Glutamatergic neuron (in vitro differentiated cells): ENCODE measurements at regions not wholly inside any gene's neighbourhood (a gene's known extent, or its start where the extent isn't known, plus 50 kb on each side); places are given as distances from the start of the nearest gene placed in this dataset.

Source experiments
- DNase-seq: peaks from one replicate; pipeline ENCODE4 v3.0.0; 2022
- H3K27ac Mint-ChIP-seq: one replicate; pipeline ENCODE4 v1.8.0; 2020; ENCODE audit warnings: mild to moderate bottlenecking, mixed read lengths, inconsistent platforms; ENCODE audit not compliant: unreplicated experiment
- H3K27me3 Mint-ChIP-seq: one replicate; pipeline ENCODE4 v1.8.0; 2020; ENCODE audit warnings: mild to moderate bottlenecking, moderate library complexity, mixed read lengths, inconsistent platforms; ENCODE audit not compliant: unreplicated experiment
- H3K36me3 Mint-ChIP-seq: one replicate; pipeline ENCODE4 v1.8.0; 2020; ENCODE audit warnings: mild to moderate bottlenecking, mixed read lengths, inconsistent platforms; ENCODE audit not compliant: unreplicated experiment
- H3K4me1 Mint-ChIP-seq: one replicate; pipeline ENCODE4 v1.8.0; 2020; ENCODE audit warnings: mild to moderate bottlenecking, low read depth, mixed read lengths, inconsistent platforms; ENCODE audit not compliant: unreplicated experiment
- H3K4me3 Mint-ChIP-seq: one replicate; pipeline ENCODE4 v1.8.0; 2020; ENCODE audit warnings: mild to moderate bottlenecking, mixed read lengths, inconsistent platforms; ENCODE audit not compliant: unreplicated experiment
- H3K9me3 Mint-ChIP-seq: one replicate; pipeline ENCODE4 v1.8.0; 2020; ENCODE audit warnings: mild to moderate bottlenecking, moderate library complexity, mixed read lengths, inconsistent platforms; ENCODE audit not compliant: unreplicated experiment
- CTCF ChIP-seq: fragments of 200-600 bp; sonication (generic); IDR thresholded peaks from one replicate; pipeline ENCODE4 v1.5.0; 2021; ENCODE audit not compliant: partially characterized antibody, unreplicated experiment

DNA sequence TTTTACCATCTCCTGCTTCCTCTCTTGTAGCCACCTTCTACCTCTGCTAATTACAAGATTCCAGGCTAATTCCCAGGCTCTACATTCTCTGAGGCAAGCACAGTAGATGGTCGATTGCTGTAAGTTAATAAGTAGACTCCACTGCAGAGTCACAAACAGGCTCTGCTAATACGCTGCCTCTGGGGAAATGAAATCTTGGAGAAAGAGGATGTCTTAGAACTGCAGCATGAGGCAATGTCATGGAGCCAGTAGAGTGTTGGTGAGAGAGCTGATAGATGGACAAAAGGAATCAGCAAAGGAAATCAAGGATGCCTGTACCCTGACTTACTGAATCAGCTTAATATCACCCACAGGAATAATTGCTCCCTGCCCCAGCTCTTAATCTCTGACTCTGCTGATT is 1260.3 kb downstream of the XPNPEP1 start:
- Mint-ChIP-seq H3K27me3 (peaks cover 2% of the 10 kb centered on the region), H3K4me3 (no peak overlapping the region), H3K9me3 (no peaks in the 10 kb centered on the region), H3K36me3 (no peaks in the 10 kb centered on the region), H3K27ac (no peak overlapping the region), H3K4me1 (no peaks in the 10 kb centered on the region)
- DNase-seq: no peak
- TF ChIP-seq CTCF: no peak

GRCh38 chr10:108655057-108655456 is 1268.3 kb downstream of the XPNPEP1 start:
- Mint-ChIP-seq H3K27ac (no peak overlapping the region), H3K9me3 (no peaks in the 10 kb centered on the region), H3K4me1 (no peaks in the 10 kb centered on the region), H3K27me3 (no peaks in the 10 kb centered on the region), H3K36me3 (no peaks in the 10 kb centered on the region), H3K4me3 (no peak overlapping the region)
- TF ChIP-seq CTCF: no peak
- DNase-seq: no peak

DNA sequence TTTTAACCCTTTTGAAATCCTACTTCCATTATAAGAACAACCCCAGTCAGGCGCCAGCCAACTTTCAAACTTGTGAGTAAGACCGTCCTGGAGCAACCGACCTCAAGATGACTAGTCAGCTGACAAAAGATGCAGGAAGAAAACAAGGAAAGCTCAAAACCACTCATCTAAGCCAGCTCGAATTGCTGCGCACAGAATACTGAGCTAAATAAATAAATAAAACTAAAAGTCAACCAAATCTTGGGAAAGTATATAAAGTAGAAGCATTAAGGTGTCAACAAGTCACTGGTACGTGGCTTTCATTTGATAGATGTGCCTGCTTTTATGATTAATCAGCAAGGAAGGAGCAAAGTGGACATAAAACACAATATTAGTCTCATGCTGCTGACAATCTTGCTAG is 1269.8 kb downstream of the XPNPEP1 start:
- no peak overlapping the region for H3K27ac Mint-ChIP-seq
- H3K36me3 Mint-ChIP-seq: no peaks in the 10 kb centered on the region
- TF ChIP-seq CTCF: no peak
- DNase-seq: no peak
- H3K4me3 Mint-ChIP-seq: no peak overlapping the region
- no peaks in the 10 kb centered on the region for H3K9me3 Mint-ChIP-seq
- H3K27me3 Mint-ChIP-seq: no peaks in the 10 kb centered on the region
- no peaks in the 10 kb centered on the region for H3K4me1 Mint-ChIP-seq

- no peak for DNase-seq
- Mint-ChIP-seq H3K4me1 (no peaks in the 10 kb centered on the region), H3K9me3 (no peaks in the 10 kb centered on the region), H3K36me3 (no peaks in the 10 kb centered on the region), H3K4me3 (no peak overlapping the region), H3K27ac (no peak overlapping the region), H3K27me3 (peaks cover 3% of the 10 kb centered on the region)
- TF ChIP-seq CTCF: no peak
Measured at GRCh38 chr10:108639010-108639409, 1284.3 kb downstream of the XPNPEP1 start.

DNA sequence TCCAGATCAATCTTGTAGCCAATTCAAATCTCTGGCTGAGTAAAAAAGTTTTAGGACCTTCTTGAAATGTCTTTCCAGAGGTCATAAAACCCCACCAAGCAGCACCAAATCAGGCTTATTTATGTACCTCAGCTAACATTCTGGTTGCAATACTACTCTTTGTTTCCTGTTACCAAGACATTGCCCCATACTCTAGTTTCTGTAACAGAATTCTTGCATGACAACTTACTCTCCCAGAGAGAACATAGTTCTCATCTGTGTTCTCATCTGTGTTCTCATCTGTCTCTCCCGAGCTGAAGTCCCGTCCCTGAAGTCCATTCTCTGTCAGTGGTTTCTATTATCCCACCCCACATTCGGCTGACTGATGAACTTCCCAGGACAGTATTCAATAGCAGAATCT is 1285.1 kb downstream of the XPNPEP1 start:
- no peak overlapping the region for H3K4me3 Mint-ChIP-seq
- H3K27ac Mint-ChIP-seq: no peak overlapping the region
- no peaks in the 10 kb centered on the region for H3K36me3 Mint-ChIP-seq
- H3K27me3 Mint-ChIP-seq: peaks cover 3% of the 10 kb centered on the region
- H3K9me3 Mint-ChIP-seq: no peaks in the 10 kb centered on the region
- no peak for TF ChIP-seq CTCF
- no peak for DNase-seq
- no peaks in the 10 kb centered on the region for H3K4me1 Mint-ChIP-seq
